ENCODE measurements at regions not wholly inside any gene's neighbourhood (a gene's known extent, or its start where the extent isn't known, plus 50 kb on each side); places are given as distances from the start of the nearest gene placed in this dataset.
"Not testable (repeated sequence)": the region's sequence is repeated elsewhere in the genome, so short reads cannot be mapped to it uniquely, and the experiment has no call there.

DNA sequence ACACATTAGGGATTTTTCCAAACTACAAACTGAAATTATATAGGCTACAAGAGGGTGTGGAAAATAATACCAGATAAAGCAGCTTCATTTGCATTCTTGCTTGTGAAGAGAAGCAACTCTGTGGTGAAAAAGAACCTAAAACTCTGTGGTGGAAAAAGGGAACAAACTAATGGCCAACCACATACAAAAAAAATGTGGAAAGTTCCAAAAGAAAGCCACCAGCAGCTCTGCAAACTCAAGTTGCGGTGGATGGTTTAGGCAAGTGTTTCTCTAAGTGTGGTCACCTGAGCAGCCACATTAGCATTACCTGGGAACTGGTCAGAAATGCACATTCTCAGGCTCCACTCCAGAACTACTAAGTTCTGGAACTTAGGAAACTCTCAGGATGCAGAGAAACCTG, 586.4 kb downstream of the ACTL7B start:
- Histone ChIP-seq H3K4me3 (ENCODE audit: insufficient read depth, low read depth, low read length) (no peak overlapping the region), H3K27me3 (ENCODE audit: control insufficient read depth, insufficient read depth, low read length) (no peaks in the 10 kb centered on the region), H3K36me3 (replicated peaks; ENCODE audit: control insufficient read depth, insufficient read depth, low read length) (no peaks in the 10 kb centered on the region)
- DNase-seq, result no peak

DNA sequence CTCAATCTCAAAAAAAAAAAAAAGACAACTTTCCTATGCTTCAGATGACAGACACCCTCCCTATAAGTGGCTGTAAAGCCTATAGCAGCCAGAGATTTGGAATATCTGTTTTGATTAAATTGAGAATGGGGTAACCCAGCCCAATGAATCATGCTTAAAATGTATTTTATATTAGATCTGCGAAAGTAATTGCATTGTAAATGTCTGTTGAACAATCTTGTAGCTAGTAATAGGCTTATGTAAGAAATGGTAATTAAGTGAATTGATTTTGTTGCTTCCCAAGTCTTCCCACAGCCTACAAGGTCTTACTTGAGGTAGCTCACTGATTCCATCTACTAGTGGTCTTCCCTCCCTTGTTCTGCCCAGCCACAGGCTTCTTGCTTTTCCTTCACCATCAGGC, 590.7 kb downstream of the ACTL7B start:
- no peaks in the 10 kb centered on the region for H3K36me3 ChIP-seq (replicated peaks; ENCODE audit: control insufficient read depth, insufficient read depth, low read length)
- no peaks in the 10 kb centered on the region for H3K27me3 ChIP-seq (ENCODE audit: control insufficient read depth, insufficient read depth, low read length)
- no peak overlapping the region for H3K4me3 ChIP-seq (ENCODE audit: insufficient read depth, low read depth, low read length)
- no peak for DNase-seq

DNA sequence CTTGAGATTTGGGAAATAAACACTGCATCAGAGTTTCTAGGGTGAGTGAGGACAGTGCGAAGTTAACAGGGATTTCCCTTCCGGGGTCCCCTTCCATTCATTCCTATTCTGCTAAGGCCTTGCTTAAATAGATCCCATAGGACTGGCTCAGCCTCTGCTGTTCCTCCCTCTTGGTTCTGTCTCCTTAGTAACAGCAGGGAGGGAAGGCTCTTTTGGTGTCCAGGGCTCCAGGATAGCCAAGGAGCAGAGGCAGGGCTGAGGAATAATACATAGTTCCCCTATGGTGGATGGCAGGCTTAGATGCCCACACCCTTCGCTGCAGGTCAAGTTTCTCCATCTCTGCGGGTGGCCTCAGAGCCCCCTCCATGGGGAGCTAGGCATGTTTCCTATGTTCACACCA, 591.7 kb downstream of the ACTL7B start:
- Histone ChIP-seq H3K27me3 (ENCODE audit: control insufficient read depth, insufficient read depth, low read length) (no peaks in the 10 kb centered on the region), H3K36me3 (replicated peaks; ENCODE audit: control insufficient read depth, insufficient read depth, low read length) (no peaks in the 10 kb centered on the region), H3K4me3 (ENCODE audit: insufficient read depth, low read depth, low read length) (no peak overlapping the region)
- no peak for DNase-seq

DNA sequence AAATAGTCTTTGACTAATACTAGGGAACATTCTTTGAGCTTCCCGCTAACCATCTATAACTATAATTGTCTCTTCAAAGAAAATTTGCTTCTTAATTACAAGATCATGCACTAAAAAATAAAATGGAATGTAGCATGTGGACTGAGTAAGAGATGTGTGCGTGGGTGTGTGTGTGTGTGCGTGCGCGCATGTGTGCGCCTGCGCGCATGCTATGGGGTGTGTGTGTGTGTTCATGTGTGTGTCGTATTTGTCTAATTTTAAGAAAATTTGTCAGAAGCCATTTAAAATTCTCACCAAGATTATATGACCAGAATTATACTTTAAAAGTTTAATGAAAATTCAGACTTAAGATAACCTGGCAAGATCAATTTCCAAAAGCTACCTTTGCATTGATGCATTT, 593.0 kb downstream of the ACTL7B start:
- DNase-seq, result no peak
- Histone ChIP-seq H3K36me3 (replicated peaks; ENCODE audit: control insufficient read depth, insufficient read depth, low read length) (no peaks in the 10 kb centered on the region), H3K4me3 (ENCODE audit: insufficient read depth, low read depth, low read length) (no peak overlapping the region), H3K27me3 (ENCODE audit: control insufficient read depth, insufficient read depth, low read length) (no peaks in the 10 kb centered on the region)

DNA sequence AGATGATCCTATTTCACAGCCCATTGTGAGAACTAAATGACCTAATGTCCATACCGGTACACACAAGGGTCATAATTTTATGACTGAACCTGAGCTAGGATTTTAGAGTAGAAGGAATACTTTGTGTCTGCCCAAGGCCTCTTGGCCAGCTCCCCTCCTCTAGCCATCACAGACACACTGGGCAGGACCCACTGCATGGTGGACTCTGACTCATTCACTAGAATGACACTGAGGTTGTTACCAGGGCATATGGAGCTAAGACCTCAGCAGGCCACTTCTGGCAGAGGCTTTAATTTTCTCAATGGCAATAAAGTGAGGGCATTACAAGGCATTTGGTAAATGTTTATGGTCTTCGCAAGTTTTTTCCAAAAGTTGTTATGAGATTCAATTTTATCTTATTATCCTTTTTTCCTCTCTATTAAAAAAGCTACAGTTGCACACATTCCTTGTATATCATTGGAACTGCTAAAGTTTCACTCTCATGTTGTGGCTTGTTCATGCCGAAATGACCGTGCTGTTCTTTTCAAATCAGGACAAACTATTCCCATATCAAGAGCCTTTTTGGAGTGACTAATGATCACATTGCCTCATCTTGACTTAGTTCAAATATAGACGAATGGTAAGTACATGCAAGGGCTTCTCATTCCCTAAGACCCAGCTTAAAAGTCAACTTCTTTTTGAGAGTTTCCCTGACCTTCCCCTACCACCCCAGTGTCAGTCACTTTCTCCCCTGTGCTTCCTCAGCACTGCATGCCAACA, 595.7 kb downstream of the ACTL7B start:
- H3K36me3 ChIP-seq (replicated peaks; ENCODE audit: control insufficient read depth, insufficient read depth, low read length), result no peaks in the 10 kb centered on the region
- H3K27me3 ChIP-seq (ENCODE audit: control insufficient read depth, insufficient read depth, low read length), result no peaks in the 10 kb centered on the region
- H3K4me3 ChIP-seq (ENCODE audit: insufficient read depth, low read depth, low read length), result no peak overlapping the region
- no peak for DNase-seq

DNA sequence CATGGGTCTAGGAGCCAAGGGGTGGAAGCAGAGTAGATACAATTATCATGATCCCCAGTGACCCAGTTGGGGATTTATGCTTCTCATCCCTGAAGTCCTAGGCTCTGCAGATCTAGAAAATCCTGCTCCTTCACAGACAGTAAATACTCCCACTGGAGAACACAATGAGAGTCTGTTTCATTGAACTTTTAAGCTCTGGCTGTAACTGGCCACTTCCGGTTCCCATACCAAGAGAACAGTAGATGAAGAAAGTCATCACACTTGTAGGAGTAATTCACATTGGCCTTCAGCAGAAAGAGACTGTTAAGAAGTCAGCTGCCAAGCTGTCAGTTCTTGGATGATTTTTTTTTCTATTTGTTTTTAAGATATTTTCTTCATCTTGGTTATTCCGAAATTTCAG, 597.1 kb downstream of the ACTL7B start:
- H3K27me3 ChIP-seq (ENCODE audit: control insufficient read depth, insufficient read depth, low read length), result no peaks in the 10 kb centered on the region
- DNase-seq, result no peak
- no peaks in the 10 kb centered on the region for H3K36me3 ChIP-seq (replicated peaks; ENCODE audit: control insufficient read depth, insufficient read depth, low read length)
- no peak overlapping the region for H3K4me3 ChIP-seq (ENCODE audit: insufficient read depth, low read depth, low read length)

DNA sequence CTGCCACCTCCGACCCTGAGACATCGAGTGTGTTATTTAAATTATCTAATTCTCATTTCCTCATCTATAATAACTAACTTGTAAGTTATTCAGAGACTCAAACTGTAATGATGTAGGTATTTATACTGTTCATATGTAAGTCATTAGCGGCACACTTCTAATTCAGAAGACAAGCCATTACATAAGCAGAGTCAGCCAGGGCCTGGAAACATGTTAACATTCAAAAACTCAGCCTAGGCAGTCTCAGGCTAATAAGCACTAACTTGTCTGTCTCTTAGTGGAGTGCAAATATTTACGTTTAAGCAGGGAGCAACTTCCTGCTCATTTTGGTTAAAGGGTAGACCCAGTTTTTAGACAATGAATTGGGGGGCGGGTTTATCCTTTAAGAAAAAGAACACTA, 598.4 kb downstream of the ACTL7B start:
- DNase-seq, result no peak
- Histone ChIP-seq H3K36me3 (replicated peaks; ENCODE audit: control insufficient read depth, insufficient read depth, low read length) (no peaks in the 10 kb centered on the region), H3K27me3 (ENCODE audit: control insufficient read depth, insufficient read depth, low read length) (no peaks in the 10 kb centered on the region), H3K4me3 (ENCODE audit: insufficient read depth, low read depth, low read length) (no peak overlapping the region)

DNA sequence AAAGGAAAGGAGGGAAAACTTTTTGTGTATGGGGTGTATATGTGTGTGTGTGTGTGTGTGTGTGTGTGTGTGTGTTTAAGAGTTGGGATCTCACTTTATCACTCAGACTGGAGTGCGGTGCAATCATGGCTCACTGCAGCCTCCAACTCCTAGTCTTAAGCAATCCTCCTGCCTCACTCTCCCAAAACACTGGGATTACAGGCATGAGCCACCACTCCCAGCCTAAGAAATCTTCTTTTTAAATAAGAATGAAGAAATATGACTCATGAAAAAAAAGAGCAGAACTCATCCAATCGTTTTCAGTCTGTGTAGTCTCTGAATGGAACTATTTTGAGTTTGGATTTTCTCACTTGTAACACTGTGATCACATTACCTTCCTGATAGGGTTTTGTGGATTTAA, 601.5 kb downstream of the ACTL7B start:
- DNase-seq, result no peak
- Histone ChIP-seq H3K36me3 (replicated peaks; ENCODE audit: control insufficient read depth, insufficient read depth, low read length) (no peaks in the 10 kb centered on the region), H3K4me3 (ENCODE audit: insufficient read depth, low read depth, low read length) (no peak overlapping the region), H3K27me3 (ENCODE audit: control insufficient read depth, insufficient read depth, low read length) (no peaks in the 10 kb centered on the region)

DNA sequence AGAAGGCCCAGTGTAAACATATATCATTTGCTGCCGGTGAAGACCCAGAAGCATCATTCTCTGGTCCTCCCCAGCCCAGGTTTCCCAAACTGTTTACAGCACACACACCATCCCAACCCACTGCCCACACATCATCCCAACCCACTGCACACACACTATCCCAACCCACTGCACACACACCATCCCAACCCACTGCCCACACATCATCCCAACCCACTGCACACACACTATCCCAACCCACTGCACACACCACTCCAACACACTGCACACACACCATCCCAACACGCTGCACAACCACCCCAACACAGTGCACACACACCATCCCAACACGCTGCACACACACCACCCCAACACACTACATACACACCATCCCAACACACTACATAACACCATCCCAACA, 608.4 kb downstream of the ACTL7B start:
- not testable (repeated sequence) for H3K27me3 ChIP-seq (ENCODE audit: control insufficient read depth, insufficient read depth, low read length); H3K36me3 ChIP-seq (replicated peaks; ENCODE audit: control insufficient read depth, insufficient read depth, low read length); H3K4me3 ChIP-seq (ENCODE audit: insufficient read depth, low read depth, low read length); DNase-seq

DNA sequence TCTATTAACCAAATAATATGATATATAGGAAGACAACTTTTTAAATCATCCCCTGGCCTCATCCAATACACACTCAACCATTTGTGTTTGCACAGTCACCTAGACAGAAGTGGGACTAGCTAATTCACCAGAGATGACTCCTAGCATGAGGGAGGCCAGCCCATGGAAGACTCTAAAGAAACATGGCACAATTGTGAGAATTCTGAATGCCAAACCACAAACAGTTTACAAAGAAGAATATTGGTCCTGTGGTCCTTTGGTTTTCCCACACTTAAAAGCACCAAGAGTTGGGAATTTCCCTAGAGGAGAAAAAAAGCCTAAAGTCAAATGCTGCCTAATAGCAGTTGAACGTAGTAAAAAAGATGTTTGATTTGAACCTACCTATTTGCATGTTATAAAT, 609.9 kb downstream of the ACTL7B start:
- H3K36me3 ChIP-seq (replicated peaks; ENCODE audit: control insufficient read depth, insufficient read depth, low read length), result no peaks in the 10 kb centered on the region
- H3K4me3 ChIP-seq (ENCODE audit: insufficient read depth, low read depth, low read length), result no peak overlapping the region
- H3K27me3 ChIP-seq (ENCODE audit: control insufficient read depth, insufficient read depth, low read length), result no peaks in the 10 kb centered on the region
- no peak for DNase-seq

DNA sequence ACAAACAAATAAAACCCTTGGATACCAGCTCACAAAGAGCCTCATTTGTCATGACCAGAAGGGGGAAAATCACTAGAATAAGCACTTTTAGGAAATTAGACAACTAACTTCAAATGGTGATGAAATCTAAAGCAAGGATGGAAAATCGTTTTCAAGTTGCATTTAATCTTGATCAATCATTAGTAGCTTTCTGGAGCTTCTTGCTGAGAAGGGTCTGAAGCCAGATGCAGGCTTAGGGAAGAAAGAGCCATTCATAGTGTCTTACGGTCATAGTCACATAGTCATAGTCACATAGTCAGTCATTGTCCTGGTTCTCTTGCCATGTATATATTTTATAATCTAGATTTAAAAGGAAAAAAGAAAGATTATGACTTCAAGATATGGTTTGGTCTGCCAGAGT, 610.5 kb downstream of the ACTL7B start:
- H3K4me3 ChIP-seq (ENCODE audit: insufficient read depth, low read depth, low read length), result no peak overlapping the region
- no peaks in the 10 kb centered on the region for H3K27me3 ChIP-seq (ENCODE audit: control insufficient read depth, insufficient read depth, low read length)
- H3K36me3 ChIP-seq (replicated peaks; ENCODE audit: control insufficient read depth, insufficient read depth, low read length), result no peaks in the 10 kb centered on the region
- no peak for DNase-seq

DNA sequence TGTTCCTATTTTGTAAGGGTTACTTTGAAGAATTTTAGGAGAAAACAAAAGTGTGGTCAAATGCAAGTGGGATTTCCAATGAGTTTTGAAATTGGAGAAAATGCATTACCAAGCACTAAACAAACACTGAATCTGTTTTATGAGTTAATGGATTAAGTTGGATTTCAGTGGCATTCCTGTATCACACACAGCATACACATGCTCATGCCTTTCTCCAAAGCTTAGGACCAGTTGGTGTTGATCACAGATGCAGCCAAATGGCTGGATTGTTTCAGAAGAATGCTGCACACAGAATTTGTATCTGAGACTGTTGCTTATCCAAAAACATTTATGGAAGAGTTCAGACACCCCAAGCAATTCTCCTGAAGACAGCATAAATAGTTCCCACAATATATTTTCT, 611.1 kb downstream of the ACTL7B start:
- Histone ChIP-seq H3K36me3 (replicated peaks; ENCODE audit: control insufficient read depth, insufficient read depth, low read length) (no peaks in the 10 kb centered on the region), H3K27me3 (ENCODE audit: control insufficient read depth, insufficient read depth, low read length) (no peaks in the 10 kb centered on the region), H3K4me3 (ENCODE audit: insufficient read depth, low read depth, low read length) (no peak overlapping the region)
- DNase-seq, result no peak

DNA sequence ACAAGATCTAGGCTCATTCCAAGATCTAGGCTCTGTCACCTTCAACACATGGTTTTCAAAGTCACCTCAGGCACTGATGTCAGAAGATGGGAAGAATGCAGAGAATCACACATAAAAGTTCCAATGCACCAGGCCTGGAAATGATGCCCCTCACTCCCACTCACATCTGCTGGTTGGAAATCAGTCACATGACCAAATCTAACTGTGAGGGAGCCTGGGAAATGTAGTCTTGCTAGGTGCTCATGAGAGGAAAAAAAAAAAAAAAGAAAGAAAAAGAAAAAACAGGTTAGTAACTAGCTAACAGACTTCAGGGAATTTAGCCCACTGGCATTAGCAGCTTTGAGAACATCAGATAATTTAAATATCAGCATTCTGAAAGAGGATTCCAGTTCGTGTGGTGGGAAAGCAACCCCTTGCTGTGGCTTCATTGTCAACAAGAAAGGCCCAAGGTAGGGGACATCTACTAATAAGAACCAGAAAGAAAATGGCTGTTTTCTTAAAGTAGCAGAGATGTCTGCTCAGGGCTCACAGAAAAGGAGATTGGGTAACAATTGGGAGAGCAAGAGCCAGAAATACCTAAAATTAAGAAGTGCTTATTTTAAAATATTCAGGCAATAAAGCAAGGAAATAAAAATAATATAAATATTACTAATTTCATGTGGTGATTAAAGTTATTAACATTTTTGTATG, 614.3 kb downstream of the ACTL7B start:
- Histone ChIP-seq H3K4me3 (ENCODE audit: insufficient read depth, low read depth, low read length) (no peak overlapping the region), H3K36me3 (replicated peaks; ENCODE audit: control insufficient read depth, insufficient read depth, low read length) (no peaks in the 10 kb centered on the region), H3K27me3 (ENCODE audit: control insufficient read depth, insufficient read depth, low read length) (no peaks in the 10 kb centered on the region)
- peak; percentile 3 for DNase-seq

DNA sequence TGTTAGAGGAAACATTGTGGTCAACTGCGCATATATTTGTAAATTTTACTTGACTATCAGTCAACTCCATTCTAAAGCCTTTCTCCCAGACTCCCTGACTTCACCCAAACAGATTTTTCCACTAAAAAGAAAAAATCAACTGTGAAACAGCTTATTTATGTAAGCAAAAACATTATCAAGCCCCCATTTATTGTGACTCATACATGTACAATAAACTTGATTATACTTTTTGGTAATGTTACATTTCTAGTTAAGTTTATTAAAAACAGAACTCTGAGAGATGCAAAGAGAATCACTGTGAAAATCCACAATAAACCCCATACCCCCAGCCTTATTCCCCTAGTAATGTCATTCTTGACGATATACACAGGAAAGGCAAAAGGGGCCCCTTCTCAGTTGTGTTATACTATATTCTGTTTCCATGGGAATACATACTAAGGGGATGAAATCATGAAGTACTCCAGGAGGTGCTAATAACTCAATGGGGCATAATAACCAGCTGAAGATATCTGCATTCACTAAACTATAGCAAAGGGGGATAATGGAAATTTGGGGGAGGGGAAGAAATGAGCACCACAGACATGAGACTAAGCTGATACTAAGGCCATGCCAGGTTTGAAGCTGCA, 616.0 kb downstream of the ACTL7B start:
- no peak for DNase-seq
- Histone ChIP-seq H3K4me3 (ENCODE audit: insufficient read depth, low read depth, low read length) (no peak overlapping the region), H3K27me3 (ENCODE audit: control insufficient read depth, insufficient read depth, low read length) (no peaks in the 10 kb centered on the region), H3K36me3 (replicated peaks; ENCODE audit: control insufficient read depth, insufficient read depth, low read length) (no peaks in the 10 kb centered on the region)

DNA sequence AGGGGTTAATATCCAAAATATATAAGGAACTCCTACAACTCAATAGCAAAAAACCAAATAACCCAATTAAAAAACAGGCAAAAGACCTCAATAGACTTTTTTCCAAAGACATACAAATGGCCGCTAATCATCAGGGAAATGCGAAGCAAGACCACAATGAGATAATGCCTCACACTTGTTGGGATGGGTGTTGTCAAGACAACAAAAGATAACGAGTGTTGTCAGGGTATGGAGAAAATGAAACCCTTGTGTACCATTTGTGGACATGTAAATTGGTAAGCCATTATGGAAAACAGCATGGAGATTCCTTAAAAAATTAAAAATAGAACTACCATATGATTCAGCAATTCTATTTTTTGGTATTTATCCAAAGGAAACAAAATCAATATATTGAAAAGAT, 620.2 kb downstream of the ACTL7B start:
- Histone ChIP-seq H3K36me3 (replicated peaks; ENCODE audit: control insufficient read depth, insufficient read depth, low read length) (no peaks in the 10 kb centered on the region), H3K4me3 (ENCODE audit: insufficient read depth, low read depth, low read length) (no peak overlapping the region), H3K27me3 (ENCODE audit: control insufficient read depth, insufficient read depth, low read length) (no peaks in the 10 kb centered on the region)
- DNase-seq, result no peak
